Right renal pelvis (tissue), 4 donors: ENCODE measurements at regions not wholly inside any gene's neighbourhood (a gene's known extent, or its start where the extent isn't known, plus 50 kb on each side); places are given as distances from the start of the nearest gene placed in this dataset.

Experiments used
- DNase-seq, 4 donors: peaks; one replicate each; pipeline ENCODE4 v3.0.0-alpha.2; 2013; ENCODE audit warnings: low read depth in 4 of 4, low spot score in 3 of 4, missing footprints in 1 of 4

DNA sequence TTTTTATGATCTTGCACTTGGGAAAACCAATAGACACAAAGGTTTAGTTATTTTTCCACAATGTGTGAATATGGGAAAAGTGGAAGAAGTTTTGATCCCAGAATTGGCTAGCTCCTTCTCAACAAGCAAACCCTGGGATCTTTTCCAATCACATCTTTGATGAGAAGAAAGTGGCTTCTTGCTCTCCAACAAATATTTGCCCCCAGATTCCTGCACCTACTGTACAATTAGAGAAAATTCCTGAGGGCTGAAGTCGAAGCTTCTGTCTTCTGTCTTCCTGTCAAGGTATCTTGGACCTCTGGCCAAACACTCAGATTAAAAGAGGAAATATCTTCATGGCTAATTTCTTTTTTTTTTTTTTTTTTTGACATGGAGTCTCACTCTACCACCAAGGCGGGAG is 113.1 kb upstream of the SLC45A1 start:
- no peak for DNase-seq

DNA sequence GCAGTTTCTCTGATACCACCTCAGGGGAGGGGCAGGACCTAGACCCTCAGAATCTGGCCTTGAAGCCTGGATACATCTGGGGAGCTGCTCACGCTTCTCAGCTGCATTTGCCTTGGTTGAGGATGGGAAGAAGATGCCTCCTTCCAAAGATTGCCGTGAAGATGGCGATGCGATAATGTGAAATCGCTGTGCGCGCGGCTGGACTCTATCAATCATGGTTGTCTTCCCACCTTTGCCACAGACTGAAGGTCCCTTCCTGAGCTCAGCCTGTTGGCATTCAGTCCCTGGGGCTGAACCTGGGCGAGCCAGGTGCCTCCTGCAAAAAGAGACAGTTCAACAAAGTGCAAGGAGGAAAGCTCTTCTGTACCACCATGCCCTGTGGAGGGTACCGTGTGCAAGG is 114.4 kb upstream of the SLC45A1 start:
- no peak for DNase-seq

DNA sequence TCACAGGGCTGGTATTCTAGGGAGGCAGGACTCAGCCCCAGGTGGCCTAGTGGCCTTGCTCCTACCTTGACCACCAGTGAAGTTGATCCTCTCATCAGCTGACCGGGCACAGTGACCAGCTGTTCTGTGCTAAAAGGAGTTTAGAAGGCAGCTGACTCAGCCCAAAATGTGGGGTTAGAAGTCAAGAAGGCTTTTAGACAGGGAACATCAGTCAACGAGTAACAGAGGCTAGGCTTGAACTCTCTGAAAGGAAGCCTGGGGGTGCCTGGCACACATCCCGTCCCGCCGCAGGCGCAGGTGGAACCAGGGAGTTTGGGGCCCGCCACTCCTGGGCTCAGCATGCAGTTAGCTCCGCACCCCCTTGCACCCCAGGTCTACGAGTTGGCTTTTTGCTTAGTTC is 114.9 kb upstream of the SLC45A1 start:
- no peak for DNase-seq

DNA sequence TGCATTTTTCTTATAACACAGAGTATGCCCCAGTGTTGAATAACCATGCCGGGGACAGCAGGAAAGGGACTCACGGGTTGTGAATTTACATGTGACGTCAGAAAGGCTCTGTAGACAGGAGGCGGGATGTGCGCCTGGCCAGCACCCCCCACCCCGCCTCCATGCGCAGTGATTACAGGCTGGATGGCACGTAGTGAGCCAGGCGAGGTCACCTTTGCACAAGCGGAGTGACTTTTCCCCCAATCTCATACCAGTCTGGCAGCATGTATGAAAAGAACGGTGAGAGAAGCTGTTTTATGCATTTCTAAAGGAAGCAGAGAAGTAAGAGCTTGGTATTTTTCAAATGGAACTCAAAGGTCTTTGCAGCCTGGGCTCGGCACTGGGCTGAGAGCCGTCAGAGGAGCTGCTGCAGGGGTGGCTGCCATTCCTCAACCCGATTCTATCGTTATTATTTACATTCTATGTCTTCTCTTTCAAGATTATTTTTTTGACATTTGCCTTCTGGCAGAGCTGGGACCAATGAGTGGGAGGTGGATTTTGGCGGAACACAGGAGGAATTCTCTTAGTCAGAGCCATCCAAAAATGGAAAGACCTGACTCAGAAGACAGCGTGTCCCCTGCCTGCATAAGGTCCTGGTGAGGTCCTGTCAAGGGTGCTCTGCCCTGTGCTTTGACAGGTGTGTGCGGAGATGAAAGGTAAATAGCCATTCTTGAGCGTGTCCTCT is 115.6 kb upstream of the SLC45A1 start:
- peak in 1 of 4 donors; percentile 34 for DNase-seq

DNA sequence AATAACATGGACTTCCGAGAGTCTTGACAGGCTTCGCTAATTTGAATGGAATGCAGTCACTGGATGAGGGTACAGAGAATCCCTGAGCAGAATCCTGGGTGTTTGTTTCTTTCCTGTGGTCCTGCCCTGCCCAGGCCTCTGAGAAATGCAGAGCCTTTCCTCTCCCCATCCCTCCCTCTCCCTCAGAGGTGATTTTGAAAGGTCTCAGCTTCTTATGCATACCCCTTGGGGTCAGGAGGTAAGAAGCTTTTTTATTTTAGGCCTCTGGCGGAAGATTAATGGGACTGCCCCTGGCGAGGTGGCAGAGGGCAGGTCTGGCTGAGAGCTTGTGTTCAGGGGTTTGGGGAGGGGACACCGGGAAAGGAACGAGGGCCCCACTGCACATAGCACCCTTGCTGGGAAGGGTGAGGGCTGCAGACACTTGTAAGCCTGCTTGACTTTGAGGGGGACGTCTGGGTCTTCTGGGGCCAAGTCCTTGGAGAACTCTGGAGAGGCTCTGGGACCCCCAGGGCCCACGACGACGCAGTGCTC is 116.5 kb upstream of the SLC45A1 start:
- DNase-seq: no peak

DNA sequence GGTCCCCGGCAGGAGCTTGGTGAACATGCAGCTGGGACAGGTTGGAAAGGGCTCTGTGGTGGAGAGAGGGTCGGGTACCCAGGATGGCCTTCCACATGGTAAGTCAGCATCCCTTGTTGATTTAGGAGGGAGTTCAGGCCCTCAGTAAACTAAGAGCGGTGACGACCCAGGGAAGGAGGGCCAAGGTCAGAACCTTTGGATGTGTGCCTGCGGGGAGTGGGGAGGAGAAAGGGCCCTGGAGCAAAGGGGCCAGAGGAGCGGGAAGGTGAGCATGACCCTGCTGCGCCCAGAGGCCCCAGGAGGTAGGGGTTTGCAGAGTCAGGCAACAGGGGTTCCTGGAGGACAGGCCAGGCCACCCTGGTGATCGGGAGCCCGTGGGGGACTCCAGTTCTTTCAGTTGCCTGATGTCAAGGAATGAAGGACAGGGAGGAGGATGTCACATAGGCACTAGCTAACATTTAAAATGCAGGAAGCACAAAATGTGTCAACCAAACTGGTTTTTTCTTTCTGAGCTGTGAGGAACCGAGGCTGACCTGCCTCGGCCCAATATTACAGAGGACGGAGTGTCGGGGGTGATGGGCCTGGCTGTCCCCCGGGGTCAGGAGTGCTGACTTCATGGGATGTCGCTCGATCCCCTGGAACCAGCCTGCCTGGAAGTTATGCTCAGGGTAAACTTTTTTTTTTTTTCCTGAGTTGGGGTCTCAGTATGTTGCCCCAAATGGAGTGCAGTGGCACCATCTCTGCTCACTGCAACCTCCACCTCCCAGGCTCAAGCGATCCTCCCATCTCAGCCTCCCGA is 117.4 kb upstream of the SLC45A1 start:
- DNase-seq: no peak

DNA sequence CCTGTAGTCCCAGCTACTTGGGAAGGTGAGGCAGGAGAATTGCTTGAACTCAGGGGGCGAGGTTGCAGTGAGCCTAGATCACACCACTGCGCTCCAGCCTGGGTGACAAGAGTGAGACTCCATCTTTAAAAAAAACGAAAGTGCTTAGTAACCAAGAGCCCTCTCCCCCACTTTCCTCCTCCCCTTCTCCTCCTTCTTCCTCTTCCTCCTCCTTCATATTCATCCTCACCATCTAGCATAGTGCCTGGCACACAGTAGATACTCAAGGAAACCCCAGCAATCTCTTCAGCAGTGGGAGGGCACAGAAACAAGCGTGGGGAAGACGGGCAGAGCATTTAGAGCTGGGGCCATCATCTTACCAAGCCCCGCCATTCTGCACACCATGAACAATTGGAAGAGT is 119.4 kb upstream of the SLC45A1 start:
- no peak for DNase-seq

DNA sequence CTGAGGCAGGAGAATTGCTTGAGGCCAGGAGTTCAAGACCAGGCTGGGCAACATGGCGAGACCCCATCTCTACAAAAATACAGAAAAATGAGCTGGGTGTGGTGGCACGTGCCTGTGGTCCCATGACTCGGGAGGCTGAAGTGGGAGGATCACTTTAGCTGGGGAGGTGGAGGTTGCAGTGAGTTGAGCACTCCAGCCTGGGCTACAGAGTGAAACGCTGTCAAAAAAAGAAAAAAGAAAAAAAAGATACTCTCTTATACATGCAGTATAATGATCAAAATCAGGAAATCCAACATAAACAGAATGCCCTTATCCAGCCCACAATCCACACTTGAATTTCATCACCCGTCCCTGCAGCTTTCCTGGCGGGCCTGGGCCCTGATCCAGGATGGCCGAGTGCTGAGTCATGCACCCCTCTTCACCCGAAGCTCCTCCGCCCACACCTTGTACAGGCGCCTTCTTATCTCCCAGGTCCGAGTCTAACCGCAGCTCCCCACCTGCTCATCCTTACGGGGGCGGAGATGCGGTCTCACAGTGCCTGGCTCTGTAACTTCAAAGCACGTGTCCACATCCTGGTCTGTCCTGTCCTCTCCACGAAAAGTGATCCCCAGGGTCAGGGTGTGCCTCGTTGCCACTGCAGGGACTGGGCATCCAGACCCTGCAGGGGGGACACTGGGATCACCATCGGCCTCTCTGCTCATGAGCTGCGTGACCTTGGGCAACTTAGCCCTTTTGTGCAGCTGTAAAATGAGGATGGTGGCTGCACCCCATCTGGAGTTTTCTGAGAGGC is 120.2 kb upstream of the SLC45A1 start:
- no peak for DNase-seq

DNA sequence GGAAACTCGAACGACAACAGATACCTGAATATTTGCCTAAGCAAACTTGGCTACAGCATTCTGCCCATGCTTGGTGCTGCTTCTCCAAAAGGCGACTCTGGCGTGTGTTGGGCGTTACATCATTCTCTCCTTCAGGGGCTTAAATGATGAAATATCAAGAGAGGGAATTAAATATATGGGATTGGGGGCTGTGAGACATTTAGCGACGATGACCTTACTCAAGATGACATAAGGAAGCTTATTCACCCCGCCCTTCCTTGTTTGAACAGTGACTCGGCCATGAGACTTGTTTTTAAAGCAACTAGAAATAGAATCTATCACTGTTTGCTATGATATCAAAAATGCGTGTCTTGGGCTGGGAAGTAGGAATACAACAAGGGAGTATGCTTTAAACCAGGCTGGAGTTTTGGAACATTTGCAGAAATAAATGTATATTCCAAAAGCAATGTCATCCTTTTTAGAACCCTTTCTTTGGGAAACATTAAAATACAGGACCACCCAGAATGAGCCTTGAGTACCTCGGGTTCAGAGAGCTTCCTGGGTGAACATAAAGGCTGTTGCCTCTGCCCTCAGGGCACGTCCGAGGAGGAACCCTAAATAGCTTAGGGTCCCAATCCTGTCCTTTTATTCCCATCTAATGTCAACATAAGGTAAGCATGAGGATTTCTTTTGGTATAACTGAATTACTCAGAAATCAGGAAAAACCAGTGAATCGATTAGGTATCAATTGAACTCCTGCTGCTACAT is 123.3 kb upstream of the SLC45A1 start:
- DNase-seq: no peak

DNA sequence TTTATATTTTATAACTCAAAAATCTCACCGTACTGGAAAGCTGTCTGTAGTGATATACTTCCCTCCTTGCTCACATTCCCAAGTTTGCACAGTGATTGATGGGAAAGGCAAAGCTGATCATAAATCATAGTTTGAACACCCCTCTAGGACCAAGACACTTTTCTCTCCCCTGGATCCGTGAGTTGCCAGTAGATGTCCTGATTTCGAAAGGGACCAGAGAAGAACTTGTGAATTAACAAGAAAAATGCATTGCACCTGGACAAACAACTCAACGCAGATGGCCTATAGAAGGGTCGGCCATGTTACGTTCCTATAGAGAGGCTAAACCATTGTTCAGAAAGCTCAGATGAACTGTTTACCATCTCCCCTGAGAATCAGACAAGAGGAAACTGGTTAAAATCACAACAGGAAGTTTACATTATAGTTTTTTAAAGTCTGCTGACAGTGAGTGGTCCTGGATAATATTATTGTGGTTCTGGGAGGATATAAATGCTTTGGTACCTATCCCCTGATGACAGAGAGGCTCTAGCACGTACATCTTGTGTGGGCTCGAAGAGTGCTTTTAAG is 124.0 kb upstream of the SLC45A1 start:
- no peak for DNase-seq

DNA sequence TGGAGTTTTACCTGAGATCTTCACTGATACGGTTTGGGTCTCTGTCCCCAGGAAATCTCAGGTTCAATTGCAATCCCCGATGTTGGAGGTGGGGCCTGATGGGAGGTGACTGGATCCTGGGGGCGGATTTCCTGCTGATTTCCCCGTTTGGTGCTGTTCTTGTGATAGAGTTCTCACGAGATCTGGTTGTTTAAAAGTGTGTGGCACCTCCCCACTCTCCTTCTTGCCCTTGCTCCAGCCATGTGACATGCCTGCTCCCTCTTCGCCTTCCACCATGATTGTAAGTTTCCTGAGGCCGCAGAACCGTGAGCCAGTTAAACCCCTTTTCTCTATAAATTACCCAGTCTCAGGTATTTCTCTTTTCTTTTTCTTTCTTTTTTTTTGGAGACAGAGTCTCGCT is 126.4 kb upstream of the SLC45A1 start:
- DNase-seq: no peak

DNA sequence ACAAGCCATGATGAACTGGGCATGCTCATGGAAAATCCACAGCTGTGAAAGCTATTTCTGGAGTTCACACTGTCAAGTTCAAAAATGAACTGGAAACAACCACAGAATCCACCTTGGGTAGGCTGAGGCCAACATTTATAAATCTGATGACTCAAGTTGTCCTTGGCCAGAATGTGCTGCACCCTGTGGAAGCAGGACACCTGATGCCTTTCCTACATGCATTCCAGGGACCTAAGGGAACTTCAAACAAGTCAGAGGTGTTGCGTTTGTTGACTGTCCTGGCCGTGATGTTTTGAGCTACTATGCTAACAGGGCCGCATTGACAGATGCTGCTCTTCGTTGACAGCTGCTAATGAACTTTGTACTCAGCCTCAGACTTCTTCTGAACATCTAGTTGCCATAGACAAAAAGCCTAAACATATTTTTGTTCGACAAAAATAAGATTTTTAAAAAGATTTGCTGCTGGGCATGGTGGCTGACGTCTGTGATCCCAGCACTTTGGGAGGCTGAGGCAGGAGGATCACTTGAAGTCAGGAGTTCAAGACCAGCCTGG is 127.9 kb upstream of the SLC45A1 start:
- DNase-seq: no peak

DNA sequence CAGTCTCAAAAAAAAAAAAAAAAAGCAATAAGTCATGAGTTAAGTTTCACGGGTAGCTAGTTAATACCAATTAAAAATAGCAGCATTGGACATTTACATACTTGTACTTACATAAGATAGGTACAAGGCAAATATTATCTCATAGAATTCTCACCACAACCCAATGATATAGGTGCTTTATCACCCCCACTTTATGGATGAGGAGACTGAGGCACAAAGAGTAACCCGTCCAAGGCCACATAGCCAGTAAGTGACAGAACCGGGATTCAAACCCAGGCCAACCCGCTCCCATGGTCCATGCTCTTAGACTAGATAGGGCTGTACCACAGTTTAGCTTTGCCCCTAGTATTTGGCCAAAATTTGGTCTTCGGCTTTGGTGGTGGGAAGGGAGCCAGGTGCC is 132.5 kb upstream of the SLC45A1 start:
- DNase-seq: no peak

DNA sequence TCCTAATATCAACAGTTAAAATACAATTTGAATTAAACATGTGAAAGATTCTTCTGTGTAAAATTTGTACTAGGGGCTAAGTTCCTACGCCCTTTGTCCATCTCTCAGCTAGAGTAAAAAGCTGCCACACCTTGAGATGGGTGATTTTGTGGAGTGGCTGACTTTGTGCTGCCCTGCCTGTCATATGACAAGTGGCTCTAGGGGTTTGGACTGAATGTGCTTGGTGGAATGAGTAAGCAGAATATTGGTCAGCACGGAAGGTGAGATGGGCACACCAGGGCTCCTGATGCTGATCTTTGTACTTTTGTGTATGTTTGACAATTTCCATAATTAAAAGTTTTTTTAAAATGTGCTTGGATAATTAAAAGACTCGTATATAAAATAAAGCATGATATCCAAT is 133.6 kb upstream of the SLC45A1 start:
- DNase-seq: no peak

DNA sequence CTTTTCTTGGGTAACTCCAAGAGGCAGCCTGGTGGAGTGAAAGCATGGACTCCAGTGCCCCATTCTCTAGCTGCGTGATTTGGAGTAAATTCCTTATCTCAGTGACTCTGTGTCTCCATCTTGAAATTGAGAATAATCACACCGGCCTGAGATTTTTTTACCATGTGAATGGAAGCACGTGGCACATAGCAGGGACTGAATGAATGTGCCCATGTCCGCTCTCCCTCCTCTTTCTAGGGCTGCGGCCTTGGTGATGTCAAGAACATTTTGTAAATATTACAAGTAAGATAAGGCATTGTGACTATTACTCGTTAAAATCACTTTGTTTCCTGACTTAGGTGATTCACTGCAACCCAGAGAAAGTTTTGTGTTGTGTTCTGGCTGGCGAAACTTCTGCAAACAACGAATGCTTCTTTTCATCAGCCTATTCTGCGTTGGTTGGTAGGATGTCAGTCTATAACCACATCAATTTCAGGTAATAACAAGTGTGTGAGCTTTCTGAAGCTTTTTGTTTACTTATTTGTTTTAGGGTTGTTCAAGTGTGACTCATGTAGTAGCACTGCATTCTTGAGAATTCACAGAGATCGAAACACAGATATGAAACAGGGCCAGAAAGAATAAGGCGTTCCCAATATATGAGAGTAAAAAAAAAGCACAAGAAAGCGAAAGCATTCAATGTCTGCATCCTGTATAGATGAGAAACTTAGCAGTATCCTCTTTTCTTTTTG is 135.7 kb upstream of the SLC45A1 start:
- DNase-seq: no peak

DNA sequence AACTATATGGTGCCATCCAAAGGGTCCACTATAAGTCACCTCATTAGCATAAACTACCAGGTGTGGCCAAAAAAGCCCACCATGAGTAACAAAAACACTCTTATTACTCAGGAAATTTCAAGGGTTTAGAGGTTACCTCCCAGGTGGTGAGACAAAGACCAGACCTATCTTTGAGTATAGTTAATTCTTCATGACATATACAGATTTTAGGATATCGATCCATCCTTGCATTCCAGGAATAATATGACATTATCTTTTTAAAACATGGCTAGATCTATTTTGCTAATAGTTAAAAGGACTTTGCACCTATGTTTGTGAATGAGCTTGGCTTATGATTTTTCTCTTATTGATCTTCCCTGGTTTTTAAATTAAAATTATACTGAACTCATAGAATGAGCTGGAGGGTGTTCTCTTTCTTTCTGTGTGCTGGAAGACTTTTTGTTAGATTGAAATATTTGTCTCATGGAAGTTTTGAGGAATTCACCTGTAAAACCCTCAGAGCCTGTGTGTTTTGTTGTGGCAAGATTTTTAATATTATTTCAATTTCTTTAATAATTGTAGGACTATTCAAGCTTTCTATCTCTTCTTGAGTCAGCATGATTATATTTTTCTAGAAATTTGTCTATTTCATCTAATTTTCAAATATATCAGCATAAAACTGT is 138.7 kb upstream of the SLC45A1 start:
- no peak for DNase-seq

DNA sequence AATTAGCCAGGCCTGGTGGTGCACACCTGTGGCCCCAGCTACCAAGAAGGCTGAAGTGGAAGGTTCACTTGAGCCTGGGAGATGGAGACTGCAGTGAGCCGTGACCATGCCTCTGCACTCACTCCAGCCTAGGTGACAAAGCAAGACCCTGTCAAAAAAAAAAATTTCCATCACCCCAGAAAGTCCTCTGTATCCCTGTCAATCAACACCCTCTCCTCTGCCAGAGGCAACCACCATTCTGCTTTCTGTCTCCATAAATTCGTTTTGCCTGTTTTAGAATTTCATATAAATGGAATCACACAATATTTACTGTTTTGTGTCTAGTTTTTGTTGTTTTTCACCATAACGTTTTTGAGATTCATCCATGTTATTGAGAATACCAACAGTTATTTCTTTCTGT is 141.6 kb upstream of the SLC45A1 start:
- DNase-seq: no peak

DNA sequence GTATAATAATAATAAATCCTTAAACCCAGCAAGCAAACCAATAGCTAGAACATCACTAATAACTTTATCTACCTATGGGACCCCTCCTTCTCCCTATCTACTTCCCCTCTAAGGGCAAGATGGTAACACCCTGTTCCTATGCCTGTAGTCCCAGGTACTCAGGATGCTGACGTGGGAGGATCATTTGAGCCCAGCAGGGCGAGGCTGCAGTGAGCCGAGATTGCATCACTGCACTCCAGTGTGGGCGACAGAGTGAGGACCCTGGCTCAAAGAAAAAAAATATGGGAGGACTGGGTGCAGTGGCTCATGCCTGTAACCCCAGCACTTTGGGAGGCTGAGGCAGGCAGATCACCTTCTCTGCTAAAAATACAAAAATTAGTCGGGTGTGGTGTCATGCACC is 143.1 kb upstream of the SLC45A1 start:
- DNase-seq: no peak
